Naive B cell (primary cell): ENCODE measurements at regions not wholly inside any gene's neighbourhood (a gene's known extent, or its start where the extent isn't known, plus 50 kb on each side); places are given as distances from the start of the nearest gene placed in this dataset.

Source experiments
- ATAC-seq, 2 donors: fragments of 150-1000 bp; cut with Tn5 transposase; 2 replicates each; pipeline ENCODE4 v1.10.0; 2021; ENCODE audit warnings: low read depth in 2 of 2, mild to moderate bottlenecking in 2 of 2, moderate library complexity in 2 of 2
- DNase-seq: peaks from one replicate; pipeline ENCODE4 v3.0.0; 2022
- H3K27ac Mint-ChIP-seq, 6 donors: one replicate each; pipeline ENCODE4 v1.8.0; 2020 to 2022; ENCODE audit warnings: mild to moderate bottlenecking in 6 of 6, mixed read lengths in 6 of 6, moderate library complexity in 5 of 6, inconsistent platforms in 2 of 6
- H3K27me3 Mint-ChIP-seq, 3 donors: one replicate each; pipeline ENCODE4 v1.8.0; 2021 to 2022; ENCODE audit warnings: mixed read lengths in 3 of 3, mild to moderate bottlenecking in 1 of 3
- H3K36me3 Mint-ChIP-seq, 2 donors: one replicate each; pipeline ENCODE4 v1.8.0; 2020 to 2022; ENCODE audit warnings: mixed read lengths in 2 of 2, inconsistent platforms in 1 of 2, mild to moderate bottlenecking in 1 of 2
- H3K4me1 Mint-ChIP-seq, 3 donors: one replicate each; pipeline ENCODE4 v1.8.0; 2020 to 2022; ENCODE audit warnings: mixed read lengths in 3 of 3, inconsistent platforms in 1 of 3, mild to moderate bottlenecking in 1 of 3, moderate library complexity in 1 of 3
- H3K4me3 Mint-ChIP-seq, 8 donors: one replicate each; pipeline ENCODE4 v1.8.0; 2020 to 2022; ENCODE audit warnings: mild to moderate bottlenecking in 8 of 8, mixed read lengths in 8 of 8, moderate library complexity in 8 of 8, inconsistent platforms in 2 of 8
- H3K9me3 Mint-ChIP-seq, 7 donors: one replicate each; pipeline ENCODE4 v1.8.0; 2020 to 2022; ENCODE audit warnings: mixed read lengths in 7 of 7, mild to moderate bottlenecking in 5 of 7, inconsistent platforms in 2 of 7, moderate library complexity in 1 of 7

- Mint-ChIP-seq H3K36me3 (no peaks in the 10 kb centered on the region), H3K4me1 (no peaks in the 10 kb centered on the region), H3K27me3 (peaks cover 0 to 15% (median 8%) of the 10 kb centered on the region in 3 donors), H3K27ac (no peak overlapping the region), H3K4me3 (no peak overlapping the region), H3K9me3 (peaks cover 0 to 18% (median 0%) of the 10 kb centered on the region in 7 donors)
- no peak for DNase-seq
- no peak for ATAC-seq
Measured at GRCh38 chr16:49115956-49116355, 165.7 kb downstream of the CBLN1 start.

DNA sequence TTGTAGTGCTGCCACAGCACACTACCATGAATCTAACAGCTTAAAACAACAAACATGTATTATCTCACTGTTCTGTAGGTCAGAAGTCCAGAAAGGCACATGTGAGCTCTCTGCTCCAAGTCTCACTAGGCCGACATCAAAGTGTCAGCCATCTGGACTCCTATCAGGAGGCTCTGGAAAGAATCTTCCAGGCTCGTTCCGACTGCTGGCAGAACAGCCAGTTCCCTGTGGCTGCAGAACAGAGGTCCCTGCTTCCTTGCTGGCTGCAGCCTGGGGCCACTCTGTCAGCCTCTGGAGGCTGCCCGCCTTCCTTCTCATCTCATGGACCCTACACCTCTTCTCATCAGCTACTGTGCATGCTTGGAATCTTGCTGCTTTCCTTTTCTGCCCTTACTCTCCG is 168.9 kb downstream of the CBLN1 start:
- DNase-seq (no peak), ATAC-seq (no peak)
- Mint-ChIP-seq H3K27ac (no peak overlapping the region), H3K36me3 (no peaks in the 10 kb centered on the region), H3K4me3 (no peak overlapping the region), H3K27me3 (peaks cover 0 to 9% (median 8%) of the 10 kb centered on the region in 3 donors), H3K9me3 (peaks cover 0 to 18% (median 0%) of the 10 kb centered on the region in 7 donors), H3K4me1 (no peaks in the 10 kb centered on the region)

GRCh38 chr16:49111351-49111750 is 170.3 kb downstream of the CBLN1 start:
- Mint-ChIP-seq H3K4me3 (no peak overlapping the region), H3K27ac (no peak overlapping the region), H3K36me3 (no peaks in the 10 kb centered on the region), H3K27me3 (peaks cover 0 to 9% (median 8%) of the 10 kb centered on the region in 3 donors), H3K4me1 (no peaks in the 10 kb centered on the region), H3K9me3 (peaks cover 0 to 18% (median 0%) of the 10 kb centered on the region in 7 donors)
- DNase-seq (no peak), ATAC-seq (no peak)

- no peak for DNase-seq
- no peak for ATAC-seq
- H3K4me3 Mint-ChIP-seq: no peak overlapping the region
- H3K9me3 Mint-ChIP-seq: peaks cover 0 to 13% (median 0%) of the 10 kb centered on the region in 7 donors
- no peaks in the 10 kb centered on the region for H3K4me1 Mint-ChIP-seq
- H3K27me3 Mint-ChIP-seq: peaks cover 0 to 9% (median 8%) of the 10 kb centered on the region in 3 donors
- no peak overlapping the region for H3K27ac Mint-ChIP-seq
- H3K36me3 Mint-ChIP-seq: no peaks in the 10 kb centered on the region
Measured at GRCh38 chr16:49108611-49109010, 173.0 kb downstream of the CBLN1 start.

DNA sequence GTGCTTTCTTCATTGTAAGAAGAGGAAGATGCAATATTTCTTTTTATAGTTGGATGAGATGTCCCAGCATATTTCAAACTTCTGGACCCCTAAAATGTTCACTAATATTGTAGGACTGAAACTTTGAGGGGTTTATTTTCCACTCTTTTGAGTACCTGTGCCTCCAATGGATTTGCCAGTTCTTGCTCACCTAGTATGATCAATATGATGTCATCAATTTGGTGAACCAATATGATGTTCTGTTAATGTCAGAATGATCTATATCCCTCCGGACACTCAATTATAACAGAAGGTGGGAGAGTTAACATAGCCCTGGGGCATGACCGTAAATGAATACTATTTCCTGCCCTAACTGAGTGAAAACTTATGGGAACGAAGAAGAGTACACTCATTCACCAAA is 178.3 kb downstream of the CBLN1 start:
- Mint-ChIP-seq H3K27me3 (no peaks in the 10 kb centered on the region), H3K9me3 (peaks cover 0 to 17% (median 6%) of the 10 kb centered on the region in 7 donors), H3K27ac (no peak overlapping the region), H3K4me1 (no peaks in the 10 kb centered on the region), H3K36me3 (no peaks in the 10 kb centered on the region), H3K4me3 (no peak overlapping the region)
- DNase-seq (no peak), ATAC-seq (no peak)

DNA sequence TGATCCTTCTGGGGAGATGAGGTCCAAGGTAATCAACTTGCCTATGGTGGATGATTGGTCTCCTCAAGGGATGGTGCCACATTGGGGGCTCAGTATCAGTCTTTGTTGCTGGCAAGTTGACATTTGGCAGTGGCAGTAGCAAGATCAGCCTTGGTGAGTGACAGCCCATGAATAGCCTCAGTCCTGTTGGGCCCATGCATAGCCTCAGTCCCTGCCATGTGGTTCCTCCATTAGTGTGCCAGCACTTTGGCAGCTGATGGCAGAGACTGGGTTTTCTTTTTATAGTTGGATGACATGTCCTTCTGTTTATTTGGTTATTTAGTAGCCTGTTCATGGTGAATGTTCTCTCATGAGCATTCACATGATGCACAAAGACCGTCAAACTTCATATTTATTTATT is 179.6 kb downstream of the CBLN1 start:
- Mint-ChIP-seq H3K9me3 (peaks cover 0 to 17% (median 6%) of the 10 kb centered on the region in 7 donors), H3K27me3 (no peaks in the 10 kb centered on the region), H3K4me1 (no peaks in the 10 kb centered on the region), H3K4me3 (no peak overlapping the region), H3K36me3 (no peaks in the 10 kb centered on the region), H3K27ac (no peak overlapping the region)
- ATAC-seq: no peak
- no peak for DNase-seq

GRCh38 chr16:49100366-49100765 is 181.3 kb downstream of the CBLN1 start:
- H3K27ac Mint-ChIP-seq: no peak overlapping the region
- H3K36me3 Mint-ChIP-seq: no peaks in the 10 kb centered on the region
- no peaks in the 10 kb centered on the region for H3K27me3 Mint-ChIP-seq
- H3K9me3 Mint-ChIP-seq: peaks cover 0 to 17% (median 8%) of the 10 kb centered on the region in 7 donors
- ATAC-seq: no peak
- H3K4me3 Mint-ChIP-seq: peak overlapping the region in 1 of 8 donors; percentile 43
- no peaks in the 10 kb centered on the region for H3K4me1 Mint-ChIP-seq
- DNase-seq: no peak

- Mint-ChIP-seq H3K27me3 (no peaks in the 10 kb centered on the region), H3K36me3 (no peaks in the 10 kb centered on the region), H3K4me3 (no peak overlapping the region), H3K27ac (no peak overlapping the region), H3K4me1 (no peaks in the 10 kb centered on the region), H3K9me3 (peaks cover 0 to 16% (median 11%) of the 10 kb centered on the region in 7 donors)
- DNase-seq (no peak), ATAC-seq (no peak)
Measured at GRCh38 chr16:49097964-49098363, 183.7 kb downstream of the CBLN1 start.

DNA sequence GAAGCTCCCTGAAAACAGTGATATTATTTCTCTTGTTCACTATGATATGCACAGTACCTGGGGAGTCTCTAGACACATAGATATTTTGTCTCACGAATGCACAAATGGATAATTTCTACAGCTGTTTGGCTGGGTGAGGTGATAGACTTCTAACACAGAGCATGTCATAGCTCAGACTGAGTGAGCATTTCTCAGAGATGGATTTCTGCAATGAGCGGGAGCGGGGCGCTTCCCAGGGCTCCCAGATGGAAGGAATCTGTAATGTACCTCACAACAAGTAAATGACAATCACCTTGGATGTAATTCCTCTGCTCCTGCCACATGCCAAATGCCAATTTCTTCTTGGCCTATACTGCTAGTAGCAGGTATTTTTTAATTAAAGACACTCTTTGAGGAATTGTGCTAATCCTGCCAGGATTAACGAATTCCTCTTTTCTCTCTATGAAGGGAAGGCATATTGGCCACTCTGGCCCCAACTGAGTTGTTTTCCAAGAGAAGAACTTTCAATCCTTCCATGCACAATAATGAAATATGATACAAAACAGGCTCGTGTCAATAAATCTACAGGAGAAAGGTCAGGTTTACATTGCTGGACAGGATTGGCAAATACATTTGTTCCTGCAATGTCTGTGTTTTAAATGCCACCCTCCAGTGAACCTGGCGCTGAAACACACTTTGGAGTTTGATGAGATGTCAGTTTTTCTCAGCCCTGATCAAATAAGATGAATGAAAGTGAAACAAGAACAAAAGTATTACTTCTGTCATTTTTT is 185.3 kb downstream of the CBLN1 start:
- Mint-ChIP-seq H3K36me3 (no peaks in the 10 kb centered on the region), H3K27me3 (no peaks in the 10 kb centered on the region), H3K9me3 (peaks cover 2 to 16% (median 7%) of the 10 kb centered on the region in 7 donors), H3K4me3 (no peak overlapping the region), H3K4me1 (no peaks in the 10 kb centered on the region), H3K27ac (no peak overlapping the region)
- DNase-seq (no peak), ATAC-seq (no peak)

DNA sequence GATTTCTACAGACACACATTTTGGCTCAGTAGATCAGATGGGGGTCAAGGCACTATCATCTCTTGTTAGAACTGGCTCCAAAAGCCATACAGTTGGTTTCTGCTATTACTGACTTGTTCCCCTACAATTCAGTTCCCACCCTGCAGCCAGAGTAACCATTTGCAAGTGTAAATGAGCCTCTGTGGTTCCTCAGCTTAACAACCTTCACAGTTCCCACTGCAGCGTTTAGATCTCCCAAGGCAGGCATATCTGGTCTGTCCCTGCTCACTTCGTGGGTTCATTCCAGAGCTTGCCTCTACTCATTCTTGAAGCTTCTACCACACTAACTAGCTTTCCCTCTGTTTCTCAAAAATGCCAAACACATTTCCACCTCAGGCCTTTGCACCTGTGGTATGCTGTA is 186.1 kb downstream of the CBLN1 start:
- Mint-ChIP-seq H3K4me1 (no peaks in the 10 kb centered on the region), H3K4me3 (no peak overlapping the region), H3K36me3 (no peaks in the 10 kb centered on the region), H3K27me3 (no peaks in the 10 kb centered on the region), H3K27ac (no peak overlapping the region), H3K9me3 (peaks cover 2 to 14% (median 5%) of the 10 kb centered on the region in 7 donors)
- no peak for DNase-seq
- ATAC-seq: no peak

- no peaks in the 10 kb centered on the region for H3K36me3 Mint-ChIP-seq
- H3K27ac Mint-ChIP-seq: no peak overlapping the region
- DNase-seq (no peak), ATAC-seq (no peak)
- no peak overlapping the region for H3K4me3 Mint-ChIP-seq
- peaks cover 0 to under 1% (median 0%) of the 10 kb centered on the region in 3 donors for H3K27me3 Mint-ChIP-seq
- H3K4me1 Mint-ChIP-seq: no peaks in the 10 kb centered on the region
- H3K9me3 Mint-ChIP-seq: peaks cover 2 to 13% (median 4%) of the 10 kb centered on the region in 7 donors
Measured at GRCh38 chr16:49094471-49094870, 187.2 kb downstream of the CBLN1 start.

DNA sequence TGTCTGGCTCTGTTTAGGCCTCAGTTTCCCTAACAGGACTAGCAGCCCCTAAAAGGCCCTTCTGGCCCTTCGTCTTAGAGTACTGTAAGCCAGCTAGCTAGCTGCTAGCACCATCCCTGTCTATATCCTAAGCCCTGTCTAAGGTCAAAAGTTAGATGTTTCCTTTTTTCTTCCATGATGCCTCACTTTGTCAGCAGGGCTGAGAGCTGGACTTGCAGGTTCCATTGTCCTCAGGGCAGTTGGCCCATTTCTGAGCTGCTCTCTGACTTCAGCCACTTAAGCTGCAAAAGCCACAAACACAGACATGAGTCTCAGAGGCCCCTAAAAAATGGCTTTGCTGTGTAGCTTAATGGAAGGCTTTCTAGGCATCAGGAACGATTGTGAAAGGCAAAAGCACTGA is 187.7 kb downstream of the CBLN1 start:
- H3K9me3 Mint-ChIP-seq: peaks cover 2 to 12% (median 7%) of the 10 kb centered on the region in 7 donors
- H3K27me3 Mint-ChIP-seq: peaks cover 0 to 6% (median 0%) of the 10 kb centered on the region in 3 donors
- DNase-seq (no peak), ATAC-seq (no peak)
- H3K36me3 Mint-ChIP-seq: no peaks in the 10 kb centered on the region
- no peak overlapping the region for H3K4me3 Mint-ChIP-seq
- H3K27ac Mint-ChIP-seq: no peak overlapping the region
- no peaks in the 10 kb centered on the region for H3K4me1 Mint-ChIP-seq

- ATAC-seq: no peak
- peak overlapping the region in 1 of 8 donors; percentile 54 for H3K4me3 Mint-ChIP-seq
- no peaks in the 10 kb centered on the region for H3K36me3 Mint-ChIP-seq
- no peak for DNase-seq
- H3K27ac Mint-ChIP-seq: no peak overlapping the region
- H3K27me3 Mint-ChIP-seq: peaks cover 0 to 8% (median 0%) of the 10 kb centered on the region in 3 donors
- H3K9me3 Mint-ChIP-seq: peaks cover 2 to 12% (median 6%) of the 10 kb centered on the region in 7 donors
- H3K4me1 Mint-ChIP-seq: no peaks in the 10 kb centered on the region
Measured at GRCh38 chr16:49092704-49093103, 188.9 kb downstream of the CBLN1 start.

DNA sequence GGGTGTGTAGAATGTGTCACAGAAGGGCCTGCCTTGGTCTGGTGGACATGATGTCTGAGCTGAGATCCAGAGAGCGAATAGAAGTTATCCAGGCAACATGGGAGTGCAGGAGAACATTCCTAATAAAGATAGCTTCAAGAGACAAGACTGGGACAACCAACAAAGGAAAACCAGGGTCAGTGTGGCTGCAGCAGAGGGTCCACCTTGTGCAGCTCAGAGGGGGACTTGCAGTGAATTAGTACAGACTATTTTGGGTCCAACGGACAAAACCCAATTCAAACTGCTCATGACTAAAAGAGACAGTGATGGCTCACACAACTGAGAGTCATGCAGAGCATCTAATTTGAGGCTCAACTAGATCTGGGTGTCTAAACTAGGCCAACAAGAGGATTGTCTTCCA is 192.1 kb downstream of the CBLN1 start:
- no peaks in the 10 kb centered on the region for H3K36me3 Mint-ChIP-seq
- no peak for DNase-seq
- H3K27me3 Mint-ChIP-seq: peaks cover 0 to 8% (median 0%) of the 10 kb centered on the region in 3 donors
- no peak for ATAC-seq
- no peak overlapping the region for H3K27ac Mint-ChIP-seq
- peaks cover 2 to 19% (median 13%) of the 10 kb centered on the region in 7 donors for H3K9me3 Mint-ChIP-seq
- H3K4me3 Mint-ChIP-seq: no peak overlapping the region
- H3K4me1 Mint-ChIP-seq: no peaks in the 10 kb centered on the region
